ENCODE measurements at regions not wholly inside any gene's neighbourhood (a gene's known extent, or its start where the extent isn't known, plus 50 kb on each side); places are given as distances from the start of the nearest gene placed in this dataset.

GRCh38 chr11:105553025-105553424, 56.8 kb upstream of the GRIA4 start:
- intact Hi-C loops (cut with micrococcal nuclease): no loop called here
- H3K9me3 Mint-ChIP-seq: no peaks in the 10 kb centered on the region
- no peaks in the 10 kb centered on the region for H3K4me1 Mint-ChIP-seq (ENCODE audit: low read depth)
- ChIA-PET CTCF (no interaction called here), POLR2A (no interaction called here)
- H3K27me3 Mint-ChIP-seq: no peaks in the 10 kb centered on the region
- no peaks in the 10 kb centered on the region for H3K36me3 Mint-ChIP-seq
- DNase-seq: no peak
- H3K4me3 Mint-ChIP-seq: no peak overlapping the region
- H3K27ac Mint-ChIP-seq: no peak overlapping the region

GRCh38 chr11:105548359-105548758, 61.5 kb upstream of the GRIA4 start:
- ChIA-PET POLR2A (no interaction called here), CTCF (no interaction called here)
- no peaks in the 10 kb centered on the region for H3K4me1 Mint-ChIP-seq (ENCODE audit: low read depth)
- no peak overlapping the region for H3K27ac Mint-ChIP-seq
- intact Hi-C loops (cut with micrococcal nuclease): no loop called here
- peaks cover 3% of the 10 kb centered on the region for H3K27me3 Mint-ChIP-seq
- H3K36me3 Mint-ChIP-seq: no peaks in the 10 kb centered on the region
- DNase-seq: no peak
- no peak overlapping the region for H3K4me3 Mint-ChIP-seq
- H3K9me3 Mint-ChIP-seq: no peaks in the 10 kb centered on the region

GRCh38 chr11:105538588-105538987, 71.3 kb upstream of the GRIA4 start:
- H3K36me3 Mint-ChIP-seq: no peaks in the 10 kb centered on the region
- H3K9me3 Mint-ChIP-seq: no peaks in the 10 kb centered on the region
- CTCF ChIA-PET: interaction anchor here (1.3 kb wide), 1 partner anchor 10 kb away, joined by 4 read pairs; no protein-coding TSS in a partner anchor
- no peak overlapping the region for H3K4me3 Mint-ChIP-seq
- intact Hi-C loops (cut with micrococcal nuclease): no loop called here
- H3K27me3 Mint-ChIP-seq: peaks cover 1% of the 10 kb centered on the region
- H3K4me1 Mint-ChIP-seq (ENCODE audit: low read depth): no peaks in the 10 kb centered on the region
- POLR2A ChIA-PET: no interaction called here
- DNase-seq: no peak
- no peak overlapping the region for H3K27ac Mint-ChIP-seq

GRCh38 chr11:105537531-105537930, 72.3 kb upstream of the GRIA4 start:
- CTCF ChIA-PET: interaction anchor here (0.6 kb wide), 1 partner anchor 1205 kb away, joined by 3 read pairs; no protein-coding TSS in a partner anchor
- POLR2A ChIA-PET: no interaction called here

GRCh38 chr11:105524286-105524685, 85.6 kb upstream of the GRIA4 start:
- H3K27me3 Mint-ChIP-seq: no peaks in the 10 kb centered on the region
- POLR2A ChIA-PET: no interaction called here
- H3K9me3 Mint-ChIP-seq: peaks cover 7% of the 10 kb centered on the region
- no peak overlapping the region for H3K4me3 Mint-ChIP-seq
- H3K27ac Mint-ChIP-seq: no peak overlapping the region
- CTCF ChIA-PET: no interaction called here
- no peaks in the 10 kb centered on the region for H3K36me3 Mint-ChIP-seq
- intact Hi-C loops (cut with micrococcal nuclease): no loop called here
- no peak for DNase-seq
- no peaks in the 10 kb centered on the region for H3K4me1 Mint-ChIP-seq (ENCODE audit: low read depth)

More at GRCh38 chr11:105537531-105537930, 72.3 kb upstream of the GRIA4 start:
- no peak for DNase-seq
- no peaks in the 10 kb centered on the region for H3K27me3 Mint-ChIP-seq
- H3K4me3 Mint-ChIP-seq: no peak overlapping the region
- intact Hi-C loops (cut with micrococcal nuclease): no loop called here
- no peaks in the 10 kb centered on the region for H3K36me3 Mint-ChIP-seq
- H3K4me1 Mint-ChIP-seq (ENCODE audit: low read depth): no peaks in the 10 kb centered on the region
- H3K27ac Mint-ChIP-seq: no peak overlapping the region
- no peaks in the 10 kb centered on the region for H3K9me3 Mint-ChIP-seq

- Mint-ChIP-seq H3K27me3 (no peaks in the 10 kb centered on the region), H3K4me1 (ENCODE audit: low read depth) (no peaks in the 10 kb centered on the region), H3K4me3 (no peak overlapping the region), H3K27ac (no peak overlapping the region), H3K9me3 (no peaks in the 10 kb centered on the region), H3K36me3 (no peaks in the 10 kb centered on the region)
- no peak for DNase-seq
- CTCF ChIA-PET: no interaction called here
- POLR2A ChIA-PET: no interaction called here
- intact Hi-C loops (cut with micrococcal nuclease): no loop called here
Measured at GRCh38 chr11:105520706-105521345, 89.0 kb upstream of the GRIA4 start.

GRCh38 chr11:105507496-105508254, 102.2 kb upstream of the GRIA4 start:
- POLR2A ChIA-PET: no interaction called here

GRCh38 chr11:105492010-105492409, 117.9 kb upstream of the GRIA4 start:
- no peak for DNase-seq
- no peaks in the 10 kb centered on the region for H3K9me3 Mint-ChIP-seq
- no peak overlapping the region for H3K27ac Mint-ChIP-seq
- intact Hi-C loops (cut with micrococcal nuclease): no loop called here
- H3K4me1 Mint-ChIP-seq (ENCODE audit: low read depth): no peaks in the 10 kb centered on the region
- POLR2A ChIA-PET: no interaction called here
- no peaks in the 10 kb centered on the region for H3K36me3 Mint-ChIP-seq
- H3K4me3 Mint-ChIP-seq: no peak overlapping the region
- CTCF ChIA-PET: no interaction called here
- no peaks in the 10 kb centered on the region for H3K27me3 Mint-ChIP-seq

More at GRCh38 chr11:105507496-105508254, 102.2 kb upstream of the GRIA4 start:
- no peaks in the 10 kb centered on the region for H3K9me3 Mint-ChIP-seq
- intact Hi-C loops (cut with micrococcal nuclease): no loop called here
- no peaks in the 10 kb centered on the region for H3K36me3 Mint-ChIP-seq
- no peak overlapping the region for H3K27ac Mint-ChIP-seq
- no peak for DNase-seq
- H3K4me1 Mint-ChIP-seq (ENCODE audit: low read depth): no peaks in the 10 kb centered on the region
- peaks cover 5% of the 10 kb centered on the region for H3K27me3 Mint-ChIP-seq
- H3K4me3 Mint-ChIP-seq: no peak overlapping the region
- CTCF ChIA-PET: no interaction called here

GRCh38 chr11:105491394-105491793, 118.5 kb upstream of the GRIA4 start:
- CTCF ChIA-PET: no interaction called here
- Mint-ChIP-seq H3K27ac (no peak overlapping the region), H3K4me1 (ENCODE audit: low read depth) (no peaks in the 10 kb centered on the region), H3K9me3 (no peaks in the 10 kb centered on the region), H3K27me3 (no peaks in the 10 kb centered on the region), H3K4me3 (no peak overlapping the region), H3K36me3 (no peaks in the 10 kb centered on the region)
- intact Hi-C loops (cut with micrococcal nuclease): no loop called here
- DNase-seq: no peak
- POLR2A ChIA-PET: no interaction called here

- H3K4me3 Mint-ChIP-seq: no peak overlapping the region
- no peak for DNase-seq
- no peaks in the 10 kb centered on the region for H3K4me1 Mint-ChIP-seq (ENCODE audit: low read depth)
- no peak overlapping the region for H3K27ac Mint-ChIP-seq
- ChIA-PET CTCF (no interaction called here), POLR2A (no interaction called here)
- no peaks in the 10 kb centered on the region for H3K27me3 Mint-ChIP-seq
- no peaks in the 10 kb centered on the region for H3K9me3 Mint-ChIP-seq
- intact Hi-C loops (cut with micrococcal nuclease): no loop called here
- H3K36me3 Mint-ChIP-seq: no peaks in the 10 kb centered on the region
Measured at GRCh38 chr11:105490333-105490732, 119.5 kb upstream of the GRIA4 start.

- DNase-seq: no peak
- intact Hi-C loops (cut with micrococcal nuclease): no loop called here
- POLR2A ChIA-PET: no interaction called here
- no peak overlapping the region for H3K27ac Mint-ChIP-seq
- no peaks in the 10 kb centered on the region for H3K36me3 Mint-ChIP-seq
- no peak overlapping the region for H3K4me3 Mint-ChIP-seq
- CTCF ChIA-PET: no interaction called here
- no peaks in the 10 kb centered on the region for H3K27me3 Mint-ChIP-seq
- H3K9me3 Mint-ChIP-seq: no peaks in the 10 kb centered on the region
- no peaks in the 10 kb centered on the region for H3K4me1 Mint-ChIP-seq (ENCODE audit: low read depth)
Measured at GRCh38 chr11:105489446-105489845, 120.4 kb upstream of the GRIA4 start.

- H3K4me1 Mint-ChIP-seq (ENCODE audit: low read depth): no peaks in the 10 kb centered on the region
- ChIA-PET POLR2A (no interaction called here), CTCF (no interaction called here)
- no peak for DNase-seq
- H3K36me3 Mint-ChIP-seq: no peaks in the 10 kb centered on the region
- H3K4me3 Mint-ChIP-seq: no peak overlapping the region
- no peaks in the 10 kb centered on the region for H3K9me3 Mint-ChIP-seq
- intact Hi-C loops (cut with micrococcal nuclease): no loop called here
- no peak overlapping the region for H3K27ac Mint-ChIP-seq
- H3K27me3 Mint-ChIP-seq: no peaks in the 10 kb centered on the region
Measured at GRCh38 chr11:105486929-105487328, 122.9 kb upstream of the GRIA4 start.

- Mint-ChIP-seq H3K27me3 (no peaks in the 10 kb centered on the region), H3K36me3 (no peaks in the 10 kb centered on the region), H3K27ac (no peak overlapping the region), H3K4me3 (no peak overlapping the region), H3K4me1 (ENCODE audit: low read depth) (no peaks in the 10 kb centered on the region), H3K9me3 (no peaks in the 10 kb centered on the region)
- POLR2A ChIA-PET: no interaction called here
- CTCF ChIA-PET: no interaction called here
- DNase-seq: no peak
- intact Hi-C loops (cut with micrococcal nuclease): no loop called here
Measured at GRCh38 chr11:105469931-105470330, 139.9 kb upstream of the GRIA4 start.
